ENCODE measurements at regions not wholly inside any gene's neighbourhood (a gene's known extent, or its start where the extent isn't known, plus 50 kb on each side); places are given as distances from the start of the nearest gene placed in this dataset.
A peak's percentile ranks its signal among the peaks of the same experiment; 100 is the strongest.
"Not testable (repeated sequence)": the region's sequence is repeated elsewhere in the genome, so short reads cannot be mapped to it uniquely, and the experiment has no call there.

- Histone ChIP-seq H3K36me3 (ENCODE audit: control insufficient read depth in 2 of 2, insufficient read depth in 2 of 2, low read length in 1 of 2) (no peaks in the 10 kb centered on the region), H3K27me3 (ENCODE audit: control insufficient read depth in 2 of 2, insufficient read depth in 1 of 2, low read length in 1 of 2) (no peaks in the 10 kb centered on the region), H3K9me3 (ENCODE audit: control insufficient read depth in 2 of 2, insufficient read depth in 1 of 2, low read length in 1 of 2) (no peaks in the 10 kb centered on the region), H3K4me3 (ENCODE audit: low read length in 2 of 2) (no peak overlapping the region), H3K4me1 (ENCODE audit: control insufficient read depth in 2 of 2, insufficient read depth in 2 of 2, low read length in 2 of 2) (no peaks in the 10 kb centered on the region), H3K27ac (ENCODE audit: low read depth in 1 of 2, low read length in 1 of 2) (no peak overlapping the region)
- no peak for DNase-seq (ENCODE audit: low read depth in 6 of 9, low spot score in 9 of 9)
- WGBS = 95% methylated on average over 5 of the region's 5 CpGs
These were observed 232.5 kb upstream of the INTU start for GRCh38 chr4:127400276-127400675.

- WGBS = 8% methylated on average over 1 of the region's 1 CpG
- H3K4me1 ChIP-seq (ENCODE audit: control insufficient read depth in 2 of 2, insufficient read depth in 2 of 2, low read length in 2 of 2) = no peaks in the 10 kb centered on the region
- H3K4me3 ChIP-seq (ENCODE audit: low read length in 2 of 2) = no peak overlapping the region
- DNase-seq (ENCODE audit: low read depth in 6 of 9, low spot score in 9 of 9) = peak in 6 of 9 donors; percentile 2 to 45 (median 9)
- no peak overlapping the region for H3K27ac ChIP-seq (ENCODE audit: low read depth in 1 of 2, low read length in 1 of 2)
- no peaks in the 10 kb centered on the region for H3K27me3 ChIP-seq (ENCODE audit: control insufficient read depth in 2 of 2, insufficient read depth in 1 of 2, low read length in 1 of 2)
- no peaks in the 10 kb centered on the region for H3K36me3 ChIP-seq (ENCODE audit: control insufficient read depth in 2 of 2, insufficient read depth in 2 of 2, low read length in 1 of 2)
- no peaks in the 10 kb centered on the region for H3K9me3 ChIP-seq (ENCODE audit: control insufficient read depth in 2 of 2, insufficient read depth in 1 of 2, low read length in 1 of 2)
These were observed 231.9 kb upstream of the INTU start for GRCh38 chr4:127400731-127401346.

- 73% methylated on average over 2 of the region's 2 CpGs for WGBS
- DNase-seq (ENCODE audit: low read depth in 6 of 9, low spot score in 9 of 9) = no peak
- Histone ChIP-seq H3K27me3 (ENCODE audit: control insufficient read depth in 2 of 2, insufficient read depth in 1 of 2, low read length in 1 of 2) (no peaks in the 10 kb centered on the region), H3K4me3 (ENCODE audit: low read length in 2 of 2) (no peak overlapping the region), H3K9me3 (ENCODE audit: control insufficient read depth in 2 of 2, insufficient read depth in 1 of 2, low read length in 1 of 2) (no peaks in the 10 kb centered on the region), H3K27ac (ENCODE audit: low read depth in 1 of 2, low read length in 1 of 2) (no peak overlapping the region), H3K36me3 (ENCODE audit: control insufficient read depth in 2 of 2, insufficient read depth in 2 of 2, low read length in 1 of 2) (no peaks in the 10 kb centered on the region), H3K4me1 (ENCODE audit: control insufficient read depth in 2 of 2, insufficient read depth in 2 of 2, low read length in 2 of 2) (no peaks in the 10 kb centered on the region)
These were observed 229.2 kb upstream of the INTU start for GRCh38 chr4:127403471-127404084.

GRCh38 chr4:127406187-127406586, 226.6 kb upstream of the INTU start:
- Histone ChIP-seq H3K4me3 (ENCODE audit: low read length in 2 of 2) (no peak overlapping the region), H3K9me3 (ENCODE audit: control insufficient read depth in 2 of 2, insufficient read depth in 1 of 2, low read length in 1 of 2) (peaks cover 0 to 5% of the 10 kb centered on the region in 2 donors), H3K4me1 (ENCODE audit: control insufficient read depth in 2 of 2, insufficient read depth in 2 of 2, low read length in 2 of 2) (no peaks in the 10 kb centered on the region), H3K36me3 (ENCODE audit: control insufficient read depth in 2 of 2, insufficient read depth in 2 of 2, low read length in 1 of 2) (no peaks in the 10 kb centered on the region), H3K27me3 (ENCODE audit: control insufficient read depth in 2 of 2, insufficient read depth in 1 of 2, low read length in 1 of 2) (no peaks in the 10 kb centered on the region), H3K27ac (ENCODE audit: low read depth in 1 of 2, low read length in 1 of 2) (no peak overlapping the region)
- no peak for DNase-seq (ENCODE audit: low read depth in 6 of 9, low spot score in 9 of 9)
- WGBS = 91% methylated on average over 1 of the region's 1 CpG

- 87% methylated on average over 9 of the region's 9 CpGs for WGBS
- not testable (repeated sequence) for H3K4me3 ChIP-seq (ENCODE audit: low read length in 2 of 2); H3K36me3 ChIP-seq (ENCODE audit: control insufficient read depth in 2 of 2, insufficient read depth in 2 of 2, low read length in 1 of 2); H3K4me1 ChIP-seq (ENCODE audit: control insufficient read depth in 2 of 2, insufficient read depth in 2 of 2, low read length in 2 of 2); H3K9me3 ChIP-seq (ENCODE audit: control insufficient read depth in 2 of 2, insufficient read depth in 1 of 2, low read length in 1 of 2); H3K27me3 ChIP-seq (ENCODE audit: control insufficient read depth in 2 of 2, insufficient read depth in 1 of 2, low read length in 1 of 2); H3K27ac ChIP-seq (ENCODE audit: low read depth in 1 of 2, low read length in 1 of 2); DNase-seq (ENCODE audit: low read depth in 6 of 9, low spot score in 9 of 9)
These were observed 225.2 kb upstream of the INTU start for GRCh38 chr4:127407572-127407971.

GRCh38 chr4:127410201-127410600, 222.6 kb upstream of the INTU start:
- Histone ChIP-seq H3K9me3 (ENCODE audit: control insufficient read depth in 2 of 2, insufficient read depth in 1 of 2, low read length in 1 of 2) (peaks cover 0 to 5% of the 10 kb centered on the region in 2 donors), H3K4me3 (ENCODE audit: low read length in 2 of 2) (no peak overlapping the region), H3K36me3 (ENCODE audit: control insufficient read depth in 2 of 2, insufficient read depth in 2 of 2, low read length in 1 of 2) (no peaks in the 10 kb centered on the region), H3K27me3 (ENCODE audit: control insufficient read depth in 2 of 2, insufficient read depth in 1 of 2, low read length in 1 of 2) (no peaks in the 10 kb centered on the region), H3K27ac (ENCODE audit: low read depth in 1 of 2, low read length in 1 of 2) (no peak overlapping the region), H3K4me1 (ENCODE audit: control insufficient read depth in 2 of 2, insufficient read depth in 2 of 2, low read length in 2 of 2) (no peaks in the 10 kb centered on the region)
- 93% methylated on average over 3 of the region's 3 CpGs for WGBS
- DNase-seq (ENCODE audit: low read depth in 6 of 9, low spot score in 9 of 9) = no peak

- H3K27me3 ChIP-seq (ENCODE audit: control insufficient read depth in 2 of 2, insufficient read depth in 1 of 2, low read length in 1 of 2) = no peaks in the 10 kb centered on the region
- H3K9me3 ChIP-seq (ENCODE audit: control insufficient read depth in 2 of 2, insufficient read depth in 1 of 2, low read length in 1 of 2) = peaks cover 0 to 5% of the 10 kb centered on the region in 2 donors
- H3K4me1 ChIP-seq (ENCODE audit: control insufficient read depth in 2 of 2, insufficient read depth in 2 of 2, low read length in 2 of 2) = no peaks in the 10 kb centered on the region
- H3K4me3 ChIP-seq (ENCODE audit: low read length in 2 of 2) = no peak overlapping the region
- no peaks in the 10 kb centered on the region for H3K36me3 ChIP-seq (ENCODE audit: control insufficient read depth in 2 of 2, insufficient read depth in 2 of 2, low read length in 1 of 2)
- H3K27ac ChIP-seq (ENCODE audit: low read depth in 1 of 2, low read length in 1 of 2) = no peak overlapping the region
- DNase-seq (ENCODE audit: low read depth in 6 of 9, low spot score in 9 of 9) = no peak
- 60% methylated on average over 2 of the region's 2 CpGs for WGBS
These were observed 222.1 kb upstream of the INTU start for GRCh38 chr4:127410644-127411043.

- no peaks in the 10 kb centered on the region for H3K36me3 ChIP-seq (ENCODE audit: control insufficient read depth in 2 of 2, insufficient read depth in 2 of 2, low read length in 1 of 2)
- DNase-seq (ENCODE audit: low read depth in 6 of 9, low spot score in 9 of 9) = no peak
- no peak overlapping the region for H3K4me3 ChIP-seq (ENCODE audit: low read length in 2 of 2)
- H3K27ac ChIP-seq (ENCODE audit: low read depth in 1 of 2, low read length in 1 of 2) = no peak overlapping the region
- peaks cover 0 to 2% of the 10 kb centered on the region in 2 donors for H3K9me3 ChIP-seq (ENCODE audit: control insufficient read depth in 2 of 2, insufficient read depth in 1 of 2, low read length in 1 of 2)
- no peaks in the 10 kb centered on the region for H3K27me3 ChIP-seq (ENCODE audit: control insufficient read depth in 2 of 2, insufficient read depth in 1 of 2, low read length in 1 of 2)
- no peaks in the 10 kb centered on the region for H3K4me1 ChIP-seq (ENCODE audit: control insufficient read depth in 2 of 2, insufficient read depth in 2 of 2, low read length in 2 of 2)
- 70% methylated on average over 2 of the region's 2 CpGs for WGBS
These were observed 217.7 kb upstream of the INTU start for GRCh38 chr4:127414951-127415606.

- 91% methylated on average over 4 of the region's 4 CpGs for WGBS
- Histone ChIP-seq H3K4me1 (ENCODE audit: control insufficient read depth in 2 of 2, insufficient read depth in 2 of 2, low read length in 2 of 2) (no peaks in the 10 kb centered on the region), H3K27me3 (ENCODE audit: control insufficient read depth in 2 of 2, insufficient read depth in 1 of 2, low read length in 1 of 2) (no peaks in the 10 kb centered on the region)
These were observed 216.6 kb upstream of the INTU start for GRCh38 chr4:127416115-127416514.

More at GRCh38 chr4:127416115-127416514, 216.6 kb upstream of the INTU start:
- Histone ChIP-seq H3K27ac (ENCODE audit: low read depth in 1 of 2, low read length in 1 of 2) (no peak overlapping the region), H3K9me3 (ENCODE audit: control insufficient read depth in 2 of 2, insufficient read depth in 1 of 2, low read length in 1 of 2) (no peaks in the 10 kb centered on the region), H3K36me3 (ENCODE audit: control insufficient read depth in 2 of 2, insufficient read depth in 2 of 2, low read length in 1 of 2) (no peaks in the 10 kb centered on the region), H3K4me3 (ENCODE audit: low read length in 2 of 2) (no peak overlapping the region)
- DNase-seq (ENCODE audit: low read depth in 6 of 9, low spot score in 9 of 9) = no peak
